IMR-90 (cell line): ENCODE measurements at regions not wholly inside any gene's neighbourhood (a gene's known extent, or its start where the extent isn't known, plus 50 kb on each side); places are given as distances from the start of the nearest gene placed in this dataset.

Experiments
- ATAC-seq: fragments of 200-7000 bp; cut with Tn5 transposase; 2 replicates; pipeline ENCODE4 v1.9.1; 2020; ENCODE audit warnings: low read depth, mild to moderate bottlenecking, moderate library complexity
- BruUV-seq: library from RNA; stranded (reverse); fragments of 400-500 nt; replicated peaks from 2 replicates; lab custom pipeline; 2021; lab: Mats Ljungman, UMichigan
- CTCF ChIA-PET: fragments of 300-600 bp; formaldehyde crosslinking; extraction: SDS; loops from one replicate; lab custom pipeline; 2021; ENCODE audit warnings: antibody characterized with exemption; lab: Yijun Ruan, JAX
- POLR2A ChIA-PET: fragments of 300-600 bp; sonication (Branson Sonifier 250); formaldehyde crosslinking; loops from one replicate; lab custom pipeline; 2022; ENCODE audit warnings: antibody characterized with exemption; ENCODE audit not compliant: unreplicated experiment; lab: Charles Lee
- DNase-seq: peaks from one replicate; pipeline ENCODE4 v3.0.0; 2013
- H2AFZ ChIP-seq: replicated peaks from 2 replicates; pipeline ENCODE3; 2013; ENCODE audit warnings: low read length, mild to moderate bottlenecking; ENCODE audit not compliant: poor library complexity
- H2AK5ac ChIP-seq: 2 replicates; pipeline ENCODE4 v1.6.1; 2013; ENCODE audit warnings: low read depth, low read length, inconsistent platforms
- H2AK9ac ChIP-seq: replicated peaks from 2 replicates; pipeline ENCODE3; 2013; ENCODE audit warnings: mild to moderate bottlenecking, low read depth, low read length, moderate library complexity; ENCODE audit not compliant: poor library complexity
- H2BK120ac ChIP-seq: 2 replicates; pipeline ENCODE4 v1.6.1; 2013; ENCODE audit warnings: low read depth, low read length, inconsistent platforms
- H2BK15ac ChIP-seq: 3 replicates; pipeline ENCODE4 v1.6.1; 2013; ENCODE audit warnings: low read depth, low read length, inconsistent platforms
- H2BK20ac ChIP-seq: 2 replicates; pipeline ENCODE4 v1.6.1; 2013; ENCODE audit warnings: low read depth, mild to moderate bottlenecking, inconsistent platforms, low read length, moderate library complexity
- H2BK5ac ChIP-seq: 2 replicates; pipeline ENCODE4 v1.6.1; 2013; ENCODE audit warnings: mild to moderate bottlenecking, low read depth, low read length, inconsistent platforms; ENCODE audit not compliant: poor library complexity, severe bottlenecking
- H3K14ac ChIP-seq: replicated peaks from 2 replicates; pipeline ENCODE4 v1.6.1; 2013; ENCODE audit warnings: low read depth, low read length, inconsistent platforms
- H3K18ac ChIP-seq: 2 replicates; pipeline ENCODE4 v1.6.1; 2013; ENCODE audit warnings: low read depth, low read length, control low read depth
- H3K23ac ChIP-seq: 2 replicates; pipeline ENCODE4 v1.6.1; 2013; ENCODE audit warnings: low read depth, low read length, inconsistent platforms
- H3K27ac ChIP-seq: 2 replicates; pipeline ENCODE4 v1.5.1; 2013; ENCODE audit warnings: mild to moderate bottlenecking, control low read depth, low read length; ENCODE audit not compliant: insufficient read depth
- H3K27me3 ChIP-seq: 2 replicates; pipeline ENCODE4 v1.6.1; 2013; ENCODE audit warnings: low read length; ENCODE audit not compliant: control insufficient read depth, insufficient read depth
- H3K36me3 ChIP-seq: 2 replicates; pipeline ENCODE4 v1.6.1; 2013; ENCODE audit warnings: low read length, mixed read lengths; ENCODE audit not compliant: control insufficient read depth, insufficient read depth
- H3K4ac ChIP-seq: 2 replicates; pipeline ENCODE4 v1.6.1; 2013; ENCODE audit warnings: low read depth, low read length, inconsistent platforms
- H3K4me1 ChIP-seq: 2 replicates; pipeline ENCODE4 v1.6.1; 2013; ENCODE audit warnings: low read length, mixed read lengths; ENCODE audit not compliant: control insufficient read depth, insufficient read depth
- H3K4me2 ChIP-seq: 2 replicates; pipeline ENCODE4 v1.6.1; 2013; ENCODE audit warnings: low read depth, mild to moderate bottlenecking, control low read depth, low read length, moderate library complexity
- H3K4me3 ChIP-seq: 2 replicates; pipeline ENCODE4 v1.5.1; 2013; ENCODE audit warnings: low read depth, mild to moderate bottlenecking, control low read depth, low read length, moderate library complexity; ENCODE audit not compliant: insufficient read depth
- H3K56ac ChIP-seq: 2 replicates; pipeline ENCODE4 v1.6.1; 2013; ENCODE audit warnings: low read length, inconsistent platforms; ENCODE audit not compliant: insufficient read depth; ENCODE audit errors: extremely low read depth
- H3K79me1 ChIP-seq, 2 experiments: 2 replicates each; pipeline ENCODE4 v1.6.1; 2013; ENCODE audit warnings: low read length in 2 of 2, inconsistent platforms in 1 of 2, low read depth in 1 of 2
- H3K9ac ChIP-seq: 2 replicates; pipeline ENCODE4 v1.6.1; 2013; ENCODE audit warnings: low read depth, low read length, control low read depth
- H3K9me1 ChIP-seq: 2 replicates; pipeline ENCODE4 v1.6.1; 2013; ENCODE audit warnings: low read length, inconsistent platforms; ENCODE audit not compliant: insufficient read depth
- H3K9me3 ChIP-seq: 2 replicates; pipeline ENCODE4 v1.6.1; 2013; ENCODE audit warnings: low read length; ENCODE audit not compliant: control insufficient read depth, insufficient read depth
- H4K20me1 ChIP-seq: 2 replicates; pipeline ENCODE4 v1.6.1; 2013; ENCODE audit warnings: low read length, inconsistent platforms; ENCODE audit not compliant: insufficient read depth
- H4K5ac ChIP-seq: 2 replicates; pipeline ENCODE4 v1.6.1; 2013; ENCODE audit warnings: mild to moderate bottlenecking, low read depth, low read length, control low read depth
- H4K8ac ChIP-seq, 2 experiments: 2 replicates each; pipeline ENCODE4 v1.6.1; 2013; ENCODE audit warnings: low read depth in 2 of 2, low read length in 2 of 2, control low read depth in 1 of 2, inconsistent platforms in 1 of 2
- H4K91ac ChIP-seq: 2 replicates; pipeline ENCODE4 v1.6.1; 2013; ENCODE audit warnings: low read depth, low read length, inconsistent platforms; ENCODE audit not compliant: insufficient read depth
- BHLHE40 ChIP-seq: fragments of 150-350 bp; IDR thresholded peaks from 2 replicates; pipeline ENCODE4 v1.6.1; 2016; ENCODE audit warnings: mild to moderate bottlenecking, low read depth, low read length
- CEBPB ChIP-seq: IDR thresholded peaks from 2 replicates; pipeline ENCODE4 v1.6.1; 2012; ENCODE audit warnings: low read depth, low read length, improper control_type of control experiment
- CHD1 ChIP-seq: IDR thresholded peaks from 2 replicates; pipeline ENCODE4 v1.6.1; 2012; ENCODE audit warnings: low read depth, low read length, improper control_type of control experiment
- FOS ChIP-seq: fragments of 150-350 bp; IDR thresholded peaks from 2 replicates; pipeline ENCODE4 v1.6.1; 2016; ENCODE audit warnings: low read depth, low read length
- MAFK ChIP-seq: IDR thresholded peaks from 2 replicates; pipeline ENCODE4 v1.6.1; 2012; ENCODE audit warnings: low read depth, low read length, improper control_type of control experiment
- MAZ ChIP-seq: IDR thresholded peaks from 2 replicates; pipeline ENCODE4 v1.6.1; 2012; ENCODE audit warnings: low read depth, mild to moderate bottlenecking, low read length, improper control_type of control experiment, moderate library complexity, borderline replicate concordance
- MXI1 ChIP-seq: IDR thresholded peaks from 2 replicates; pipeline ENCODE4 v1.6.1; 2012; ENCODE audit warnings: low read depth, mild to moderate bottlenecking, low read length, moderate library complexity, borderline replicate concordance
- NFE2L2 ChIP-seq: fragments of 150-350 bp; IDR thresholded peaks from 2 replicates; pipeline ENCODE4 v1.6.1; 2016; ENCODE audit warnings: low read depth, mild to moderate bottlenecking, low read length
- POLR2A ChIP-seq: IDR thresholded peaks from 2 replicates; pipeline ENCODE4 v1.6.1; 2012; ENCODE audit warnings: mild to moderate bottlenecking, low read depth, low read length
- RAD21 ChIP-seq: IDR thresholded peaks from 2 replicates; pipeline ENCODE4 v1.6.1; 2012; ENCODE audit warnings: low read length, improper control_type of control experiment
- RCOR1 ChIP-seq: IDR thresholded peaks from 2 replicates; pipeline ENCODE4 v1.6.1; 2012; ENCODE audit warnings: mild to moderate bottlenecking, low read length, improper control_type of control experiment; ENCODE audit not compliant: insufficient replicate concordance
- RFX5 ChIP-seq: IDR thresholded peaks from 2 replicates; pipeline ENCODE4 v1.8.0; 2012; ENCODE audit warnings: low read depth, mild to moderate bottlenecking, low read length, moderate library complexity
- SMC3 ChIP-seq: fragments of 150-350 bp; IDR thresholded peaks from 2 replicates; pipeline ENCODE4 v1.6.1; 2016; ENCODE audit warnings: low read depth, mild to moderate bottlenecking, antibody characterized with exemption, low read length, moderate library complexity
- WGBS, 2 experiments: methylation state at CpG; one replicate each; pipeline versions ENCODE4 v1.1.5 to v1.1.7; 2013; ENCODE audit warnings: missing lambda C conversion rate in 2 of 2; ENCODE audit not compliant: insufficient read length in 1 of 2; ENCODE audit errors: extremely low coverage in 2 of 2; 5-methylcytosine and 5-hydroxymethylcytosine counted together
- dilution Hi-C: fragments of 300-500 bp; cut with HindIII; formaldehyde crosslinking; loops from one replicate; pipeline ENCODE4 v1.14.3; 2018; ENCODE audit warnings: low sequenced_read_pairs; ENCODE audit not compliant: unreplicated experiment
- in situ Hi-C: fragments of 300-500 bp; cut with MboI; formaldehyde crosslinking; loops from 3 replicates; pipeline ENCODE4 v1.14.3; 2019; ENCODE audit warnings: low sequenced_read_pairs, inconsistent platforms, mixed read lengths
- intact Hi-C: fragments of 100-400 bp; cut with micrococcal nuclease; formaldehyde crosslinking; loops from 2 replicates; pipeline ENCODE4 v1.10.0; 2022
- TF ChIP-seq, protein P1 (sequence below): fragments of 150-350 bp; IDR thresholded peaks from 2 replicates; pipeline ENCODE4 v1.6.1; 2016; ENCODE audit warnings: low read depth, mild to moderate bottlenecking, low read length, moderate library complexity, borderline replicate concordance
- TF ChIP-seq, protein P2 (sequence below): conservative IDR thresholded peaks from 2 replicates; pipeline ENCODE4 v1.5.1; 2012; ENCODE audit warnings: mild to moderate bottlenecking, low read depth, low read length, improper control_type of control experiment

DNA sequence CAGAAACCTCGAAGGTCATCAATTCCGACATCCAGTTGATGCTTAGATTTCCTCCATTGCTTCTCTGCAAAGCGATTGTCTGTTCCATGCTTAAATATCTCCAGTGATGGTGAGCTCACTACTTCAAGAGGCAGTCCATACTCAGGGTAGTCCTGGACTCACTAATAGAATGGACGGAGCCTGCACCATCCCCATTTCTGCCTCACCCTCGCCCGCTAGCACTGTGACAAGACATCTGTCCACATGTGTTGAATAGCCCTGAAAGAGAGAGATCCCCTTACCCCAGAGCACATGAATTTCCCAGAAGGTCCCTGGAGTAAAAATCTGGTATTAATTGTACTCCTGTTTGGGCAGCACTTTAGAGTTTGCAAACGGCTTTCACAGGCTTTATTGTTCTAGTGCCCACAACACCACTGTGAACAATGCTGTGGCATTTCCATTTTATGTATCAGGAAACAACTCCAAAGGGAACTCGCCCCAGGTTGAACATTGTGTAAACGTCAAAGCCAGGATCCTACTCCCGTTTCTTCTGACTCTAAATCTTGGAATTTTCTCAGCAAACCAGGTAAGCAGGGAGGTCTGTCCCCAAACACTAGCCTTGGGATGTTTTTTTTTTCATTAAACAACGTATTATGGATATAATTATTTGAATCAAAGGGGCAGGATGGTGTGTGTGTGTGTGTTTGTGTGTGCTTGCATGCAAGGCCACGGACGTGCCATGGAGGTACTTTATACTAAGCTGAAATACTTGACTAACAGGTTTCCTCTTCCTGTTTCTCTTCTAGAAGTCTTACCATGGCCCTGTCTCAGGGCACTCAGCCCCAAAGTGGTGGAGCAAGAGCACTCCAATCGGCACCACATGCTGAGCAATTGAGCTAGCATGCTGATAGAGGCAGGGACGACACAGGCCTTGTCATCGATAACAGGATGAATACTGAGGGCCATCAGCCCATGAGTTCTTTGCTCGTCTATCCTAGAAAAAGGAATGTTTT is 198.3 kb downstream of the OPA1 start:
- H2AFZ ChIP-seq, result no peak overlapping the region
- no peaks in the 10 kb centered on the region for H3K79me1 ChIP-seq
- H3K4me2 ChIP-seq, result no peak overlapping the region
- no peak overlapping the region for H3K4me3 ChIP-seq
- H3K4me1 ChIP-seq, result no peaks in the 10 kb centered on the region
- no peak overlapping the region for H2AK9ac ChIP-seq
- no peaks in the 10 kb centered on the region for H4K20me1 ChIP-seq
- intact Hi-C loops (no loop called here), in situ Hi-C loops (no loop called here), dilution Hi-C loops (no loop called here)
- H4K8ac ChIP-seq, result no peak overlapping the region
- no peak overlapping the region for H3K9ac ChIP-seq
- no peaks in the 10 kb centered on the region for H3K9me3 ChIP-seq
- no peaks in the 10 kb centered on the region for H3K9me1 ChIP-seq
- H3K23ac ChIP-seq, result no peak overlapping the region
- H3K18ac ChIP-seq, result no peak overlapping the region
- no peak overlapping the region for H2BK120ac ChIP-seq
- CTCF ChIA-PET, result no interaction called here
- H3K14ac ChIP-seq, result no peak overlapping the region
- POLR2A ChIA-PET, result no interaction called here
- no peaks in the 10 kb centered on the region for H3K36me3 ChIP-seq
- H3K56ac ChIP-seq, result no peak overlapping the region
- no peak overlapping the region for H3K4ac ChIP-seq
- BruUV-seq, result no TSS peak
- H3K27ac ChIP-seq, result no peak overlapping the region
- H2BK15ac ChIP-seq, result no peak overlapping the region
- DNase-seq, result no peak
- H2AK5ac ChIP-seq, result no peak overlapping the region
- H2BK5ac ChIP-seq, result no peak overlapping the region
- H4K5ac ChIP-seq, result no peak overlapping the region
- no peak overlapping the region for H4K91ac ChIP-seq
- 70% methylated on average over 2 of the region's 17 CpGs; no CpG with 5 or more reads in 1 of the 2 experiments for WGBS, 2 experiments
- H2BK20ac ChIP-seq, result no peak overlapping the region
- H3K27me3 ChIP-seq, result peaks cover 55% of the 10 kb centered on the region
- ATAC-seq, result no peak
- TF ChIP-seq NFE2L2 (no peak), MAFK (no peak), RFX5 (no peak), BHLHE40 (no peak), MAZ (no peak), FOS (no peak), CEBPB (no peak), CHD1 (no peak), SMC3 (no peak), RCOR1 (no peak), MXI1 (no peak), POLR2A (no peak), RAD21 (no peak)
- TF ChIP-seq, protein P1, sequence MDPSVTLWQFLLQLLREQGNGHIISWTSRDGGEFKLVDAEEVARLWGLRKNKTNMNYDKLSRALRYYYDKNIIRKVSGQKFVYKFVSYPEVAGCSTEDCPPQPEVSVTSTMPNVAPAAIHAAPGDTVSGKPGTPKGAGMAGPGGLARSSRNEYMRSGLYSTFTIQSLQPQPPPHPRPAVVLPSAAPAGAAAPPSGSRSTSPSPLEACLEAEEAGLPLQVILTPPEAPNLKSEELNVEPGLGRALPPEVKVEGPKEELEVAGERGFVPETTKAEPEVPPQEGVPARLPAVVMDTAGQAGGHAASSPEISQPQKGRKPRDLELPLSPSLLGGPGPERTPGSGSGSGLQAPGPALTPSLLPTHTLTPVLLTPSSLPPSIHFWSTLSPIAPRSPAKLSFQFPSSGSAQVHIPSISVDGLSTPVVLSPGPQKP, result no peak
- TF ChIP-seq, protein P2, sequence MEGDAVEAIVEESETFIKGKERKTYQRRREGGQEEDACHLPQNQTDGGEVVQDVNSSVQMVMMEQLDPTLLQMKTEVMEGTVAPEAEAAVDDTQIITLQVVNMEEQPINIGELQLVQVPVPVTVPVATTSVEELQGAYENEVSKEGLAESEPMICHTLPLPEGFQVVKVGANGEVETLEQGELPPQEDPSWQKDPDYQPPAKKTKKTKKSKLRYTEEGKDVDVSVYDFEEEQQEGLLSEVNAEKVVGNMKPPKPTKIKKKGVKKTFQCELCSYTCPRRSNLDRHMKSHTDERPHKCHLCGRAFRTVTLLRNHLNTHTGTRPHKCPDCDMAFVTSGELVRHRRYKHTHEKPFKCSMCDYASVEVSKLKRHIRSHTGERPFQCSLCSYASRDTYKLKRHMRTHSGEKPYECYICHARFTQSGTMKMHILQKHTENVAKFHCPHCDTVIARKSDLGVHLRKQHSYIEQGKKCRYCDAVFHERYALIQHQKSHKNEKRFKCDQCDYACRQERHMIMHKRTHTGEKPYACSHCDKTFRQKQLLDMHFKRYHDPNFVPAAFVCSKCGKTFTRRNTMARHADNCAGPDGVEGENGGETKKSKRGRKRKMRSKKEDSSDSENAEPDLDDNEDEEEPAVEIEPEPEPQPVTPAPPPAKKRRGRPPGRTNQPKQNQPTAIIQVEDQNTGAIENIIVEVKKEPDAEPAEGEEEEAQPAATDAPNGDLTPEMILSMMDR, result no peak
